ENCODE measurements at regions not wholly inside any gene's neighbourhood (a gene's known extent, or its start where the extent isn't known, plus 50 kb on each side); places are given as distances from the start of the nearest gene placed in this dataset.
A peak's percentile ranks its signal among the peaks of the same experiment; 100 is the strongest.
"Not testable (repeated sequence)": the region's sequence is repeated elsewhere in the genome, so short reads cannot be mapped to it uniquely, and the experiment has no call there.

DNA sequence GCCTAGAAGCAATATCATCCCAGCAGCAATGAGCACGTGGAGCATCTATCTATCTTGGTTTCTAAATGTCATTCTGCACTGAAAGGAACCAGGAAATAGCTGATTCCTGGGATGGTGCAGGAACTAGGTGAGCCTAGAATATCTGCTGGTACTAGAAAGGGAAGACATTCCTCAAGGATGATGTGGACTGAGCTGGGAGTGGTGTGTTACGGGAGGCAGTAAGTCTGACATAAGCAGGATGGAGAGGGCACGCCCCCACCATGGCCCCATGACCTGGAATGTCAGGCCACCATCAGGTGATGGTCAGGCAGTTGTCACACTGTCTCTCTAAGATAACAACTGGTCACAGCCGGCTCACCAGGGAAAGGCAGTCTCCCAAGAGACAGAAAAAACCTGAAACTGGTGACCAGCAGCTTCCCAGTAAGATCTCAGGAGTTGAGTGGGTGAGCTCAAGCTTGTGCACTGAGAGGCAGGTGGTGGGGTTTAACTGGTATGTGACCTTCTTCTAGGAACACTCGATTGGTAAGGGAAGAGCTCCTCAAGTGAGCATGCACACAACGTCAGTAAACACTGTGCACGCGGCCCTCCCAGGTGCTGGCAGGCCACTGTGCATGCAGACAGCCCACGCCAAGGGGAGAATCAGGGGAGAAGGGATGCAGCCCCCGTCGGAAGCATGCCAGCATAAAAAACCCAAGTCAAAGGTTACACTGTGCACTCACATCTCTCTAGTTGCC lies 148.7 kb downstream of the ADSS2 start:
- DNase-seq: no peak

DNA sequence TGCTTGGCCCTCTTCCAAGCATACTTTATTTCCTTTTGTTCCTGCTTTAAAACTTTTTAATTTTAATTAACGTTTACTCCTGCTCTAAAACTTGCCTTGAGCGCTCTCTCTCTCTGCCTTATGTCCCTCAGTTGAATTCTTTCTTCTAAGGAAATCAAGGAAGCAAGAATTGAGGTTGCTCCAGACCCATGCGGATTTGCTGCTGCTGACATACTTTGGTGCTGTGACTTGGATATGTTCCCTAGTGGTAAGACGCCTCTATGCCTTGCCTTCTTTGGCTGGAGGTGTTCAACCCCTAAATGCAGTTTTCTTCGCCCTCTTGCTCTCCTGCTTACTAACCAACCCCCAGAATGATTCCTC lies 148.1 kb downstream of the ADSS2 start:
- DNase-seq: no peak

DNA sequence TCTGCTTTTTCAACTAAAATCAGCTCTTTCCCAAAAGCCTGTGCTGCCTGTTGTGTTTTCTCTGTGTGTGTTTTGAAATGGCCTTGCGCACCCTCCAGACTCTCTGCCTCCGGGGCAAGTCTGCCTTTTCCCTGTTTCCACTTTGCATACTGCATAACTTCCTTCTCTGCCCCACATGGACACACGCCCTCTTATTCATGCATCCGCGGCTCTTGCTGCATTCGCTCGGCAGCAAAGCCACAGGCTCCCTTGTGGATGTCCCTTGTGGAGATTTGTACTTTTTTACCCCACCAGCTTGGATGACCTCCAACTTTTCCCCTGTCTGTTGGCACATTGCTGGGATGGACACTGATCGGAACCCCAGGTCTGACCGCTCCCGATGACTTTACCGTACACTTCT lies 147.6 kb downstream of the ADSS2 start:
- DNase-seq: no peak

DNA sequence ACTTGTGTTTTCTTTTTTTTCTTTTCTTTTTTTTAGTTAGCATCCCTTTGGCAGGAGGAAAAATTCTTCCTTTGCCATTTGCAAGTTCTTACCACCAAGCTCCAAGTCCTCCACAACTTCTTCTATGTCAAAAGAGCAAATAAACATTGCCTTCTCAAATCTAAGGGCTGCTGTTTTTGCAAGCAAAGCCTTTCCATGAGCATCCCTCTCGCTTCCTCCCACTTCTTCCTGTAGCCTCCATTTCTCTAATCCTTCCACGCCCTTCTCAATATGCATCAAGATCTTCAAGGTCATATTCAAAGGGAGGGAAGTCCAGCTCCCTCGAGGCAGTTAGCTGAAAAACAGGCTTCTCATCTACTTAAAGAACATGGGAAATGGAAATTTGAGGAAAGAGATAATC lies 147.1 kb downstream of the ADSS2 start:
- no peak for DNase-seq

- DNase-seq: no peak
These were observed 145.8 kb downstream of the ADSS2 start for GRCh38 chr1:244305776-244306341.

- no peak for DNase-seq
These were observed 145.2 kb downstream of the ADSS2 start for GRCh38 chr1:244306544-244306943.

- not testable (repeated sequence) for DNase-seq
These were observed 142.5 kb downstream of the ADSS2 start for GRCh38 chr1:244309191-244309590.

DNA sequence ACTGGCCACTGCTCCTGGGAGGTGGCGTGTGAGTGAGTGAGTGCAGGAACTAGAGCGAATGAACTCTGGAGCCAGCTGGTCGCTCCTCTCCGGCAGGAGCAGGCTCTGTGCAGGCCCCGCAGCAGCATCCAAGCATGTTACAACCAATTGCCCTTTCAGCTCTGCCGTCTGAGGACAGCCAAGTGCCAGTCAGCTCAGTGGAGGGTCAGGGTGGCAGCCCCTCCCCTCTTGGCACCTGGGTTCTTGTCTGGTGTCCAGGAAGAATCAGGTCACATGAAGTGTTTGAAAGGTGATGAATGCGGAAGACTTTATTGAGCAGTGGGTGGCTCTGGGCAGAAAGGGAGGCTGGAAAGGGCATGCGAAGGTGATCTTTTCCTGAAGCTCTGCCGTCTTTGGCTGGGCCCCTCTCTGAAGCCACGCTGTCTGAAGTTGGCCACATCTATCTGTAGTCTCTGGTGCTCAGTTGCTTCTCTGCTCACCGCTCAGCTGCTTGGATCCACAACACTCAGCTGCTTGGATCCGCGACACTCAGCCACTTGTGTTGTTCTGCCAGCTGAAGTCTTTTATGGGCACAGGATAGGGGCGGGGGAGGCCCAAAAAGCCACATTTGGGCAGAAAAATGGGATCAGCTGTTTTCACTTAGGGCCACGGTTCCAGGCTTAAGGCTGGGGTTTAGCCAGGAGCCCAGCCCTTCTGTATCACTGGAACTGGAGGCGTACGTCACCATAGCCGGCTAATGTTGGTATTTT lies 139.8 kb downstream of the ADSS2 start:
- no peak for DNase-seq

DNA sequence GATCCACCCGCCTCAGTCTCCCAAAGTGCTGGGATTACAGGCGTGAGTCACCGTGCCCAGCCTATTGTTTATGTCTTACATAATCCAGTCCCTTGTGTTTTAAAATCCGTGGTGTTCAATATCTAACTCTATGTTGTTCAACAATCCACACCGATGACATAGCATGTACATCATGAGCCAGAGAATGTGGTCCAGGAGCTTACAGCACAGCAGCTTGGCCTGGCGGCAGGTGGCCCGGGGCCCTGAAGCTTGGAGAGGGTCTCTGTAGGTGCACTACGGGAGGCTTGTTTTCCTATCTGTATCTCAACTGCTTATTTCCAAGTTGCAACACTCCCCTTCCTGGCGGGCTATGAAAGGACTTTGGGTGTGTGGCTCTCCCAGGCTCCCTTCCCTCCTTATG lies 138.4 kb downstream of the ADSS2 start:
- no peak for DNase-seq

- no peak for DNase-seq
These were observed 136.7 kb downstream of the ADSS2 start for GRCh38 chr1:244314921-244315559.

DNA sequence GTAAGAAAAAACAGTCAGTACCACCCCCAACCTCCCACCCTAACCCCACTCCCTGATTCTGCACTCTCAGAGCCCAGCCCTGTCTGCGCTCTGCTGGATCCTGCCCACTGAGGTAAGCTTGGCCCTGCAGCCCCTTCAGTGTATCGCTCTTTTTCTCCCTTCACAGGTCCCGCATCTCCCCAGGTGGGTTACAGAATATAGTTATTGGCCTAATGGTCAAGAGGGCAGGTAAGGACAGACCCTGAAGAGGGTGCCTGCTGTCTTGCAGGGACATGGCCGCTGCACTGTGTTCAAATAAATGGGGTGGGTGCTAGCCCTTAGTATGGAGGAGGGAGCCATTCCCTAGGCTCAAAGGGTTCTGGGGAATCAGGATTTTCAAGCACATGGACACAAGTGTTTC lies 135.7 kb downstream of the ADSS2 start:
- no peak for DNase-seq

DNA sequence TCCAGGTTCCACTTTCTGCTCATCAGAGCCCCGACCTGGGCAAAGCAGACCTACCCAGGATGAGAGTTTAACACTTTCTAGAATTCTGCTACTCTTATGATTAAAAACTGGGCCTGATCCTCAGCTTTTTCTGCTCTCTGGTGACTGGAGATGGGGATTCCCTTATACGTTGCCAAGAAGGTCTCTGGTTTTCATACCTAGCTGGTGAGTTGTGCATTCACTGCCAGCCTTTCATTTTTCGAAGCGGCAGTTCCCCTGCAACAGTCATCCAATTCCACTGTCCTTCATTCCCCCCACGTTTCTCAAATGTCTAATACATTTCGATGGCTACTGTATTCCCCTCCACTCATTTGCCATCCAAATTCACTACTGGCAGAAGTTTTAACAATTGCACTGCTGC lies 135.3 kb downstream of the ADSS2 start:
- DNase-seq: no peak

- no peak for DNase-seq
These were observed 134.6 kb downstream of the ADSS2 start for GRCh38 chr1:244316986-244317655.

DNA sequence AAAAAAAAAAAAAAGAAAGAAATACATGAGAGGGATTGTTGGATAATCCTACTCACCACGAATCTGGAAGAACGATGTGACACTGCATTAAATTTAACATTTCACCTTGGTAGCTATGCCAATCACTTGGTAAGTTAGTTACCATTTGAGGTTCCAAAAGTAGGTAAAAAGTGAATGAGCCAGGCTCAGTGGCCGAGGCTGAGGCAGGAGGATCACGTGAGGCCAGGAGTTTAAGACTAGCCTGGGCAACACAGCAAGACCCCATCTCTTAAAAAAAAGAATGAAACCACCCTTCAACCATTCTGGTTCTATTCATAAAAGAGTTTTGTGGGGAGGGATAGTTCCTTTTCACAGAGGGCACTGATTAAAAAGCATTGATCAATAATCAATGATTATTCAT lies 133.6 kb downstream of the ADSS2 start:
- no peak for DNase-seq

DNA sequence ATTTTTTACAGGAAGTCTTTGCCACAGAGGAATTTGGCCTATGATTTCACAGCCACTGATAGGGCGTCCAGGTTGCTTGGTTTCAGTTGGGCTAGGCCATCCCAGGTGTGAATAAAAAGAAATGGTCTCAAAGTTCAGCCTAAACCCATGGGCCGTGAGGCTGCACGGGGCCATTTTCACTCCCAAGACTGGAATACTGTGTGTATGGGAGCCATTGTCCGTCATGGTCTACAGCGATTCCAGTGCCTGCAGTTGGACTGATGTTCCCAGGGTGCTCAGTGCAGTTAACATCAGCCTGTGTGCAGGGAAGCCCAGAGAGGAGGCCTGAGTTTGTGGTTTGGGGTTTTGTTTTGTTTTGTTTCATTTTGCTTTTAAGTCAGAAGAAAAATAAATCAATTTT lies 133.2 kb downstream of the ADSS2 start:
- DNase-seq: no peak

DNA sequence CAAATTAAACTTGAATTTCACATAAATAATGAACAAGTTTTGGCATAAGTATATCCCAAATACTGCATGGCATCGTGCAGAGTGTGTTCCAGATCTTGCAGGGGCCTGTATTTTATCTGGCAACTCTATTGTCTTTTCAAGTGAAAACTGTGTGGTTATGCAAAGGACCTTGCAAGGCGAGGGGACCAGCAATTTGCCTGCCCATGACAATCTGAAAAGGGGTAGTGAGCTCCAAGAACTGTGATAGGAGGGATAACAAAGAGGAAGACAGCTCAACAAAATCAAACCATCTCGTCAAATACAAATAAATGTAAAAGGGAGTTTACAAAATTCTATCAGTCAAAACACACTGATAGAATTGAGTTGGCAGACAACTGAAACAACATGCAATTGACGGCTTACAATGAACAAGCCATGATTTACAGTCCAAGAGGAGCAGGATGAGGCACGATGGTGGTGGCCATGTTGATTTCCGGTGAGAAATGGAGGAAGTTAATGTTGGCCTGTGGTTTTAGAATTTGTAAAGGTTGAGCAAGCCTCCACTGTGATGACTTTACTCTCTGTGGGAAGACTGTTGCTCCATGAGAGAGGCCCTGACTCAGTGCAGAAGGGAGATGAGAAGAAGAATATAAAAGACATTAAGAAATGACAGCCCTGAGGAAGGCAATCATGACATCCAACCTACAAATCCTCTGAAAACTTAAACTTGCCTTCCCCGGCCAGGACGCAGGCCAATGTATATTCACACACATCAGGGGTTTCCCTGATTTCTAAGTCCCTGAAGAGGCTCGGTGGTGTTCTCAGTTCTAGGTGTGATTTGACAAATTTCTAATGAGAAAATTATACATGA lies 132.2 kb downstream of the ADSS2 start:
- DNase-seq: peak; percentile 35

GRCh38 chr1:244322181-244322580 lies 129.5 kb downstream of the ADSS2 start:
- DNase-seq: no peak

DNA sequence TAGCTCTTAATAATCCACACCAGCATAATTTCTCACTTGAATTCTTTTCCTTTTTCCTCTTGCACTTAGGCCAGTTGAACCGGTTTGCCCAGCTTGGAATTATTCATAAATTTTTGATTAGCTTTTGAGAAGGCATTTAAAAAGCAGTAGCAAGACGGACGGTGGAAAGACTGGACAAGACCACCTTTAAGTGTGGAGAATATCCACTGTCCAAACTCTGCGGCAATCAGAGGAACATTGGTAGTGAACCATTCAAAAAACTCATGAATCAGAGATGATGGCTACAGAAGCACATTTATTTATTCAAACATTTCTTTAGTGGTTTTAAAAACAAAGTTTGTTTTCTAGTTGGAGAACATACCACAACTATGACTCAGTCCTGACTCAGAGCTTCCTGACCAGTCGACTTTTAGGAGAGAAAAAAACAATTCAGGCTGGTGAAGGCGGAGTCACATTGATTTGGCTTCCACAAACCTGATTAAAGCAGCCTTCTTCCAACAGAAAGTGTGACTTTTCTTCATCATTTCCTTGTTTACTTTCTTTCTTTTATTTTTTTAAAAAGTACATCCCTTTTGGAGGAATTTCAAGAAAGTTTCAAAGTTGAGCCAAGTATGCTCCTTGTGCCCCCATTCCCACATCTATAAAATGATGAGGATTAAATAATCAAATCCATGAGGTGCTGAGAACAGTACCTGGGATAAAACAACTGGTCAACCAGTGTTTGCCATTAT lies 128.8 kb downstream of the ADSS2 start:
- DNase-seq: peak; percentile 29

- DNase-seq: no peak
These were observed 127.4 kb downstream of the ADSS2 start for GRCh38 chr1:244324176-244324883.

GRCh38 chr1:244325056-244325758 lies 126.5 kb downstream of the ADSS2 start:
- DNase-seq: peak; percentile 10

Data from hematopoietic multipotent progenitor cell treated with erythropoietin and hydrocortisone succinate and interleukin-3 and kit ligand, for 8 days (in vitro differentiated cells).